Myocyte (in vitro differentiated cells): ENCODE measurements at regions not wholly inside any gene's neighbourhood (a gene's known extent, or its start where the extent isn't known, plus 50 kb on each side); places are given as distances from the start of the nearest gene placed in this dataset.

ENCODE experiments used
- DNase-seq: peaks from one replicate; pipeline ENCODE4 v3.0.0-alpha.2; 2012; ENCODE audit warnings: low read depth

GRCh38 chr3:177427540-177427939 is 230.3 kb upstream of the TBL1XR1 start:
- DNase-seq = peak; percentile 57

- DNase-seq = no peak
Measured at GRCh38 chr3:177429079-177429478, 231.8 kb upstream of the TBL1XR1 start.

- DNase-seq = no peak
Measured at GRCh38 chr3:177429771-177430170, 232.5 kb upstream of the TBL1XR1 start.

GRCh38 chr3:177430653-177431052 is 233.4 kb upstream of the TBL1XR1 start:
- no peak for DNase-seq

GRCh38 chr3:177431525-177432176 is 234.4 kb upstream of the TBL1XR1 start:
- DNase-seq = no peak

- DNase-seq = no peak
Measured at GRCh38 chr3:177435301-177435700, 238.0 kb upstream of the TBL1XR1 start.

- no peak for DNase-seq
Measured at GRCh38 chr3:177437513-177438337, 240.4 kb upstream of the TBL1XR1 start.

- no peak for DNase-seq
Measured at GRCh38 chr3:177438596-177439220, 241.4 kb upstream of the TBL1XR1 start.

- no peak for DNase-seq
Measured at GRCh38 chr3:177439694-177440269, 242.5 kb upstream of the TBL1XR1 start.

GRCh38 chr3:177440456-177441104 is 243.3 kb upstream of the TBL1XR1 start:
- DNase-seq = no peak

- no peak for DNase-seq
Measured at GRCh38 chr3:177441276-177441812, 244.1 kb upstream of the TBL1XR1 start.

GRCh38 chr3:177441813-177442646 is 244.7 kb upstream of the TBL1XR1 start:
- no peak for DNase-seq

- no peak for DNase-seq
Measured at GRCh38 chr3:177443469-177443868, 246.2 kb upstream of the TBL1XR1 start.

- DNase-seq = no peak
Measured at GRCh38 chr3:177444696-177445095, 247.4 kb upstream of the TBL1XR1 start.

- DNase-seq = no peak
Measured at GRCh38 chr3:177445549-177445948, 248.3 kb upstream of the TBL1XR1 start.

GRCh38 chr3:177446165-177446601 is 248.9 kb upstream of the TBL1XR1 start:
- DNase-seq = no peak

- DNase-seq = no peak
Measured at GRCh38 chr3:177447938-177448337, 250.7 kb upstream of the TBL1XR1 start.

GRCh38 chr3:177448987-177449359 is 251.7 kb upstream of the TBL1XR1 start:
- DNase-seq = no peak

- peak; percentile 43 for DNase-seq
Measured at GRCh38 chr3:177449360-177450006, 252.2 kb upstream of the TBL1XR1 start.

GRCh38 chr3:177451301-177451750 is 254.0 kb upstream of the TBL1XR1 start:
- no peak for DNase-seq
